ENCODE measurements at regions not wholly inside any gene's neighbourhood (a gene's known extent, or its start where the extent isn't known, plus 50 kb on each side); places are given as distances from the start of the nearest gene placed in this dataset.

DNA sequence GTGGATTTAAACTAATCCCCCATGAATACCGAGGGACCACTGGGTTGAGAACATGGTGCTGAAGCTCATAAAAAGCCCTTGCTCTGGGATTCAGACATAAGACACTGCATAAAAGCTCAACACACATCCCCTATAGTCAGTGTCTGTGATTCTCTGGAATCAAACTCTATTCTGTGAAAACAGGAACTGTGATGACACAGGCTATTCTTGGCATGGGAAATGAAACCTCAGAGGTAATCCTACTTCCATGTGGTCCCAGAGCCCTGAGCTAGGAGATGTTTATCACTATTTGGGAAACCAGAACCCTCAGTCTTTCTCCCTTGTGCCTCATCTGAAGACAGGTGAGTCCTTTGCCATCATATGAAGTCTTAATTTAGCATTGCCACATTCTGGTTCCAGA, 135.4 kb upstream of the PRSS3 start:
- TF ChIP-seq MAFK (IDR thresholded peaks at IDR 0.05; ENCODE audit: low read depth, low read length), result no peak
- no peak for TF ChIP-seq CEBPB (IDR thresholded peaks at IDR 0.05; ENCODE audit: low read depth, low read length)
- TF ChIP-seq, protein P1, sequence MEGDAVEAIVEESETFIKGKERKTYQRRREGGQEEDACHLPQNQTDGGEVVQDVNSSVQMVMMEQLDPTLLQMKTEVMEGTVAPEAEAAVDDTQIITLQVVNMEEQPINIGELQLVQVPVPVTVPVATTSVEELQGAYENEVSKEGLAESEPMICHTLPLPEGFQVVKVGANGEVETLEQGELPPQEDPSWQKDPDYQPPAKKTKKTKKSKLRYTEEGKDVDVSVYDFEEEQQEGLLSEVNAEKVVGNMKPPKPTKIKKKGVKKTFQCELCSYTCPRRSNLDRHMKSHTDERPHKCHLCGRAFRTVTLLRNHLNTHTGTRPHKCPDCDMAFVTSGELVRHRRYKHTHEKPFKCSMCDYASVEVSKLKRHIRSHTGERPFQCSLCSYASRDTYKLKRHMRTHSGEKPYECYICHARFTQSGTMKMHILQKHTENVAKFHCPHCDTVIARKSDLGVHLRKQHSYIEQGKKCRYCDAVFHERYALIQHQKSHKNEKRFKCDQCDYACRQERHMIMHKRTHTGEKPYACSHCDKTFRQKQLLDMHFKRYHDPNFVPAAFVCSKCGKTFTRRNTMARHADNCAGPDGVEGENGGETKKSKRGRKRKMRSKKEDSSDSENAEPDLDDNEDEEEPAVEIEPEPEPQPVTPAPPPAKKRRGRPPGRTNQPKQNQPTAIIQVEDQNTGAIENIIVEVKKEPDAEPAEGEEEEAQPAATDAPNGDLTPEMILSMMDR (conservative IDR thresholded peaks at IDR 0.05; ENCODE audit: low read depth, low read length), result no peak
- no peak for TF ChIP-seq POLR2A (IDR thresholded peaks at IDR 0.05; ENCODE audit: low read depth, low read length)
- no peak for TF ChIP-seq RAD21 (IDR thresholded peaks at IDR 0.05; ENCODE audit: low read length)
- no peak for TF ChIP-seq SMC3 (IDR thresholded peaks at IDR 0.05; ENCODE audit: low read depth, low read length)
- no peak for TF ChIP-seq NFE2L2 (IDR thresholded peaks at IDR 0.05; ENCODE audit: low read depth, low read length)
- TF ChIP-seq, protein P2, sequence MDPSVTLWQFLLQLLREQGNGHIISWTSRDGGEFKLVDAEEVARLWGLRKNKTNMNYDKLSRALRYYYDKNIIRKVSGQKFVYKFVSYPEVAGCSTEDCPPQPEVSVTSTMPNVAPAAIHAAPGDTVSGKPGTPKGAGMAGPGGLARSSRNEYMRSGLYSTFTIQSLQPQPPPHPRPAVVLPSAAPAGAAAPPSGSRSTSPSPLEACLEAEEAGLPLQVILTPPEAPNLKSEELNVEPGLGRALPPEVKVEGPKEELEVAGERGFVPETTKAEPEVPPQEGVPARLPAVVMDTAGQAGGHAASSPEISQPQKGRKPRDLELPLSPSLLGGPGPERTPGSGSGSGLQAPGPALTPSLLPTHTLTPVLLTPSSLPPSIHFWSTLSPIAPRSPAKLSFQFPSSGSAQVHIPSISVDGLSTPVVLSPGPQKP (IDR thresholded peaks at IDR 0.05; ENCODE audit: borderline replicate concordance, low read depth, low read length), result no peak
- TF ChIP-seq MXI1 (IDR thresholded peaks at IDR 0.05; ENCODE audit: borderline replicate concordance, low read depth, low read length), result no peak
- no peak for TF ChIP-seq MAZ (IDR thresholded peaks at IDR 0.05; ENCODE audit: borderline replicate concordance, low read depth, low read length)
- no peak for TF ChIP-seq RCOR1 (IDR thresholded peaks at IDR 0.05; ENCODE audit: insufficient replicate concordance, low read length)
- no peak for TF ChIP-seq BHLHE40 (IDR thresholded peaks at IDR 0.05; ENCODE audit: low read depth, low read length)
- TF ChIP-seq CHD1 (IDR thresholded peaks at IDR 0.05; ENCODE audit: low read depth, low read length), result no peak

Data from IMR-90 (cell line).